HG02610 (cell line): ENCODE measurements at regions not wholly inside any gene's neighbourhood (a gene's known extent, or its start where the extent isn't known, plus 50 kb on each side); places are given as distances from the start of the nearest gene placed in this dataset.
"Not testable (repeated sequence)": the region's sequence is repeated elsewhere in the genome, so short reads cannot be mapped to it uniquely, and the experiment has no call there.

ENCODE experiments used
- ATAC-seq: cut with Tn5 transposase; IDR thresholded peaks from one replicate; pipeline ENCODE4 v1.9.1; 2021; ENCODE audit warnings: mild to moderate bottlenecking, moderate library complexity; ENCODE audit not compliant: unreplicated experiment

DNA sequence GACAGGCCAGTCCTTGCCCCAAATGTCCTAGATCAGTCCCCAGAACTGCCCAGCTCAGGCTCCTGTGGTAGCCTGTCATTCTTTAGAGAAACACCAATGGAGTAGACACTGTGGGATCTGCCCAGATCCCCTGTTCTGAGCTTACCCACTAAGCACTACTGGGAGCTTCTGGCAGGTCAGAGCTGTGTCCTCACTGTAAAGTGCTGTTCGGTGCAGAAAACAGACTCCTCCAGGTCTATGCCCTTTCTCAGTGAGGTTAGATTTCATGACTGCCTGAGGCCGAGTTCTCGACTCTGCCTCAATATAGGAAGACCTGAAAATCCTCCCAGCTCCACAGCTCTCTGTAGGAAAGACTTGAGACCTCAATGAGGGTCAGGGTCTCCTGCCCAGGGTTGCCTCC lies 67.5 kb upstream of the IGLL5 start:
- no peak for ATAC-seq

DNA sequence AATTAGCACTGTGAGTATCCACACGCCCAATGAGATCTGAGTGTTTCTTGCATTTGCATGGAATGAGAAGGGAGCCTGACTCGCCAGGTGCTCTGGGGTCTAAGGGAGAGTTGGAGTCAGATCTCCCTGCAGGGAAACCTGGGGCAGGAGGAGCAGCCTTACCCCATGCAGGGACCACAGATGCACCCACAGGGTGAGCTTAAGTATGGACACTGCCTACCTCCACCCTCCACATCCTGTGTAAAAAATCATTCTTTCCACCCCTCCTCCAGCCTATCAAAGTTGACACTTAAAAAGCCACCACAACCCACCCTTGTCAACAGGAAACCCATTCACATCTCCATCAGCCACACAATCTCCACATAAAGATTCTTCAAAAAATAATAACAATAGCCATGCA lies 67.0 kb upstream of the IGLL5 start:
- no peak for ATAC-seq

DNA sequence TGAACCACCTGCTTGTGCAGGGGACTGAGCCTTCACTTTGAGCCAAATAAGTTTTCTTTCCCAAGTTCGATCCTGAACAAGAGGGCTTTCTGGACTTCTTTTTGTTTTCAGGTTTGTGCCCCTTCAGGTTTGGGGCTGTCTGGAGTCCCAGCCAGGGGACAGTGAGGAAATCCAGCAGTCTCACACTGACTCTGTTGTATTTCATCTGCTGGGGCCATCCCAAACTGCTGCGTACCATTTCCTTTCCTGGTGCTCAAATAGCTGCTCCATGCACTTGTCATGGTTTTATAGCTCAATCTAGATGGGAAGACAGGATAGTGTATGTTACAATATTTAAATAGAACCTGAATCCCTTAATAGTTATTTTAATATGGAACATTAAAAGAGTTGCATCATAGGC lies 66.3 kb upstream of the IGLL5 start:
- no peak for ATAC-seq

DNA sequence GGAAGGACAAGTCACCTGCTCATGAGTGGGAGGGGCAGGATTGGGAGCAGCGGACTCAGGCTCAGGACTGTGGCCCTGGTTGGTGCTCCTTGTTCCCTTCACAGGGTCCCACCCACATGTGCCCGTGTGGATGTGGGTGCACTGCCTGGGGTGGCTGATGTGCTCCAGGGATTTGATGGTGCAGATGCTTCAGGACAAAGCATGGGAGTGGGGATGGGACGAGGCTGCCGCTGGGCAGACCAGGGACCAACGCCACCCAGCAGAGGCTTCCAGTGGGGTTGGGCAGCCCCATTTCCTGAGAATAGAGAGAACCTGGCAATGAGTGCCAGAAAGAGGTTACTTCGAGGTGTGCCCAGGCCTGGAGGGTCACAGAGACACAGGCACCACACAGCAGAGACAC lies 65.5 kb upstream of the IGLL5 start:
- ATAC-seq, result no peak

DNA sequence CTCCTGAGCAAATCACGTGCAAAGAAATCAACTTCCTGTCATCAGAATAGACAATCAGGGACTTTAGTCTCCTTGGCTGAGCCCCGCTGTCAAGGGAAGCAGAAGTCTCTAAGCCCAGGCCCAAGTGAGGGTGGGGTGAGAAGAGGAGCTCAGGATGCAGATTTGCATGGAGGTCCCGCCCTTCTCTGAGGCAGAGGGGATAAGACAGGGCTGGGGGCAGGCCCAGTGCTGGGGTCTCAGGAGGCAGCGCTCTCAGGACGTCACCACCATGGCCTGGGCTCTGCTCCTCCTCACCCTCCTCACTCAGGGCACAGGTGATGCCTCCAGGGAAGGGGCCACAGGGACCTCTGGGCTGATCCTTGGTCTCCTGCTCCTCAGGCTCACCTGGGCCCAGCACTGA lies 65.1 kb upstream of the IGLL5 start:
- not testable (repeated sequence) for ATAC-seq

DNA sequence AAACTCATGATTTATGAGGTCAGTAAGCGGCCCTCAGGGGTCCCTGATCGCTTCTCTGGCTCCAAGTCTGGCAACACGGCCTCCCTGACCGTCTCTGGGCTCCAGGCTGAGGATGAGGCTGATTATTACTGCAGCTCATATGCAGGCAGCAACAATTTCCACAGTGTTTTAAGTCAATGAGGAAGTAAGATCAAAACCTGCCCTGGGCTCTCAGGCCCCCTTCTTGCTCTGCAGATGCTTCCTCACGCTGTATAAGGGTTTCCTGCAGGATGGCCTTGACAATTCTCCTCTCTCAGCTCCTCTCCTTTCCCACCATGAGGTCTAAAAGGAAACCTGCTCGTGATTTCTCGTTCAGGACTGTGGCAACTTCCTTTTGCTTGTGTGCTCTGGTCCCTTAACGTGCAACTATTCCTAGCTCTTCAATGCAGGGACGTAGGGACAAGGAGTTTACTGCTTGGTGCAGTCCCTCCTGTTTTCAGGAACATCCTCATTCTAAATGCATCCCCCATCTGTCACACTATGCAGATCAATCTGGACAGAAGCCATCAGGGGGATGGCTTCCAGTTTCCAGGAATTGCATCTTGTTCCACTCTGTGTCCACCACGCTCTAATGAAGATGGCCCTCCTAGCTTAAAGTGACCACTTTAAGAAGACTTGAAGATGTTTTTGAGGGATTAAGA lies 64.3 kb upstream of the IGLL5 start:
- ATAC-seq, result no peak

DNA sequence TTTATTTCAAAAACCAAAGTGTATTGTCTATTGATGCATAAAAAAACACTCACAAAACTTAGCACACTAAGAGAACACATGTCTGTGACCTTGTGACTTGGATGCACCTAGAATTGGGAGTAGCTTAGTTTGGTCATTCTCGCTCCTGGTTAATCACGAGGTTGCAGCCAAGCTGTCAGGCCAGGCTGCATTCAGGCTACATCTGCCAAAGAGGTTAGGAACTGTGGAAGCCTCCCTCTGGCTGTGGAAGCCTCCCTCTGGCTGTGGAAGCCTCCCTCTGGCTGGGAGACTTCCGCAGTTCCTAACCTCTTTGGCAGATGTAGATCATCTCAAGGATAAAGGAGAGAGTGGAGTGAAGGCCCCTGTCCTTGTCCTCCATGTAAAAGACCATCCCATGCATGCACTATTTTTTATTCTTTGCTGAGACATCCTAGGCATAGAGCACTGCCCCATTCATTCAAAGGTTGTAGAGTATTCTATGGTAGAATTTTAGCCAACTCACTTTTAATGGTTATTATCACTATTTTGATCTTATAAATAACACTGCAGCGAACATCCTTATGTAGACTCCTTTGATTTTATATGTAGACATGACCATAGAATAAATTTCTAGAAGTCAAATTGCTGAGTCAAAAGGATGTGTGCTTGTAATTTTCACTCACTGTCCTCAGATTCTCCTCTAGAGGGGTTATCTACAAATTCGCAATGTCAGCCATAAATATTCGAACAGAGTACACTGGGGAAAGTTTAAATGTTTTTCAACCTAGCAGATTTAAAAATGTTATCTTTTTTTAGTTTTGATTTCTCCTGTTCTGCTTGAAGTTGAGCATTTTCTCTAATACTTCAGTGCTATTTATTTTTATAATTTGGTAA lies 63.0 kb upstream of the IGLL5 start:
- no peak for ATAC-seq

DNA sequence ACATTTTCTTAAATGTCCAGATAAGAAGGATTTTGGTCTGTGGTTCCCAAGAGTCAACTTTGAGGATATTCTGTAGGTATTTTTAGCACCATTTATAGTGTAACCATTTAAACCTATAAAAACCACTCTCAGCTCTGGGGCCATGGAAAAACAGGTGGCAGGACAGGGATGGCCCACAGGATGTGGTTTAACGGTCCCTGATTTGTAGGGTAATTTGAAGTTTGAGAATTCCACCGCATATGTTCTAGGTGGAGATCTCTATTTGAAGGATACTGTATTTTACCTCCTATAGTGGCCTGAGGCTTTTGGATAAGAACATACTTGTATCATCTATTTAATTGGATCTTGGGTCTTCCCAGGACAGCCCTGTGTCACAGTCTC lies 62.4 kb upstream of the IGLL5 start:
- no peak for ATAC-seq

DNA sequence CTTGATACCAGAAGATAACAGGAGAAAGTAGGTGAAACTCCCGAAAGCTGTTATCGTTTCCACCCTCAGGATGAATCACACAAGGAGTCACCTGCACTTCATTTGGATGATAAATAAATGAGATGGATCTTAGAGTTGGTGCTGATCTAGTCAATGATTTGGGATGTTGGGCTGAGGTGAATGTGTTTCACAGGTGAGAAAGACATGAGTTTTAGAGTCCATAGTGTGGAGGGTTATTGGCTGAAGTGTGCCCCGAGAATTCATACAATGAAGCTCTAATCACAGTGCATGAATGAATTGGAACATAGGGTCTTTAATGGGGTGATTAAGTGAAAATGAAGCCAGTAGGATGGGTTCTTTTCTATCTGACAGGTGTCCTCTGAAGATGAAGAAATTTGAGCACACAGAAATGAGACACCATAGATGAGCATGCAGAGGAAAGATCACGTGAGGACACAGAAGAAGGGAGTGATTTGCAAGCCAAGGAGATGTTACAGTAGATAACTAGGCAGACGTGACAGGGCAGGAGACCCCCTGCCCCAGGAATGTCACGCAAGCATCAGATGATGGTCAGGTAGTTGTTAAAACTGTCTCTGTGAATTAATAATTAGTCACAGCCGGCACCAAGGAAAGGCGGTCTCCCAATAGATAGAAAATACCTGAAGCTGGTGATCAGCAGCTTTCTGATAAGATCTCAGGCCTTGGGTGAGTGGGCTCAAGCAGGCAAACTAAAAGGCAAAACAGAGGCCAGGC lies 60.3 kb upstream of the IGLL5 start:
- no peak for ATAC-seq

DNA sequence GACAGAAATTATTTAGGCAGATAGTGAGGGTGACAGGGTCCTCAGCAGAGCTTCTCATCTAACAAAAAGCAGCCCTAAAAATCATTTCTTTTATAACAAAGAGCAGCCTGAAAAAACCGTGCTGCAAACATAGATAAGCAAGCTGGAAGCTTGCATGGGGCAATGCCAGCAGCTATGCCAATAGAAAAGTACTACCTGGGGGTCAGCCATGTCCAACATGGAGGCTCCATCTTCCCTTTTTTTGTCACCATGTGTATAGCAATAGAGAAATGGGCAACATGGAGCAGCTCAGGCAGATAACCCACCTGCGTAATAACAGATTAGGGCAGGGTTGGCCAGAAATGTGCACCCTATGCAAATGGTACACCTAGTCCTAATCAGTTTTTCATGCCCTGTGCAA lies 57.4 kb upstream of the IGLL5 start:
- ATAC-seq, result no peak

DNA sequence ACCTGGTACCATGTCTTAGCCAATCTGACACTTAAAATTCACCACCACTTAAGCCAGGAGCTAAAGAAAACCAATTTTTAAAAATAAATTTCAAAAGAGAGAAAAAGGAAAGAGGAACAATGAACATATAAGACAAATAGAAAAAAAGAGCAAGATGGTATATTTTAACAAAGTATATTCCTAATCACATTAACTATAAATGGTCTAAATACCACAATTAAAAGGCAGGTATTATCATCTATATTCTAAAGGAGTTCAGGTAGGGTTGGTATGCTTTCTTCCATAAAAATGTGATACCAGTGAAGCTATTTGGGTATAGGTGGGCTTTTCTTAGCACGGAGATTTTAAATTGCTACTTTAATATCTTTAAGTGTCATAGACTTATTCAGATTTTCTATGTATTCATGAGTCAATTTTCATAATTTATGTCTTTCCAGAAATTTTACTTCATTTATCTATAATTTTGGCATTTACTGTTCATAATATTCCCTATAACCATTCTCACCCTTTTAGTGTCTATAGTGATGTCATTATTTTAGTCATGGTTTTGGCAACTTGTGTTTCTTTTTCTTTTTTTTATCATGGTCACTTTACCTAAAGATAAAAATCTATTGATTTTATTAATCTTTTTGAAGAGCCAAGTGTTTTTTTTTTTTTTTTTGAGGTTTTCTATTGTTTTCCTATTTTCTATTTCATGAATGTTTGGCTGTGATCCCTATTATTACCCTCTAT lies 56.5 kb upstream of the IGLL5 start:
- ATAC-seq, result no peak

DNA sequence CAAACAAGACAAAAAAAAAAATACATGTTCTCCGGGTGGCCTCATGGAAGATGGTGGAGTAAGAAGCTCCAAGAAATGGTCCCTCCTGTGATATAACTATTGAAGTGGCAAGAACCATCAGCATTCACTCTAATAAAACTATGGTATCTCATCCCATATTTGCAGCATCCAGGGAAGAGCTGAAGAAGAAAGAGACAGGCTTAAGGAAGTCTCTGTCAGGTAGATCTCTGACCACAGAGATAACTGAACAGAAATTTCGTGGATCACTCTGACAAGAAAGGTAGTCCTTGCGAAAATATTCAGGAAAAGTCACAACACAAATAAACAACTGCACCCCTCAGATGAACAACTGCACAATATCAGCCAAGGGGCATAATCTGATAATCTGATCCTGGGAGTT lies 54.6 kb upstream of the IGLL5 start:
- no peak for ATAC-seq

DNA sequence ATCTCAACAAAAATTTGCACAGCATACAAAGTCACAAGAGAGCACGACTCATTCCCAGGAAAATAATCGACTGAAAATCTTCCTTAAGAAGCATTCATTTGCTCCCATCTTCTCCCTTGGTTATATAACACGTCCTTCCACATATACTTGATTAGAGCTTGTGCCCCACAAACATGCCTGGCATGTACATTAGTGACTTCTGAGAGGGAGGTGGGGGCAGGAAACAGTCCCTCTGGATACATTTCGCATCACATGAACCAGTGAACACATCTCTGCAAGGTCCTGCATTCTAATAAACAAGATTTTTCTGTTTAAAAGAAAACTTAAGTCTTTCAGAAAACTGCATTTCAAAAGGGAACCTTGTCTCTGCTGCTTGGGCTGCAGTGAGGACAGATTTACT lies 54.1 kb upstream of the IGLL5 start:
- no peak for ATAC-seq

DNA sequence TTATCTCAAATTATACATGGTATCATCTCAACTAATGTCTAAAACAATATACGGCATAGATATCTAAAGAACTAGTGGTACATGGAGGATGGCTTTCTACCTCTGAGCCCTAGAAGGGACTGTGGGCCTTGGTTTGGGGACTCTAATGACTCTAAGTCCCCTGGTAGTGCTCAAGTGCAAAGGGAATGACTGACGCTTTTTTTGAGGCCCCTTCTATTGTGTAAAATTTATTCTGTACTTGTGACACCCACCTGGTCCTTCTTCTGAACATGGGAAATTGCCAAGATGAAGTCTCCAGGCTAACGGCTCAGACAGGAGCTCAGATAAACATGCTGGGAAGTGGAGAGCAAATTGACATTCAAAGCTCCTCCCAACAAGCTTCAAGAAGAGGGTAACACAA lies 53.4 kb upstream of the IGLL5 start:
- ATAC-seq, result no peak

DNA sequence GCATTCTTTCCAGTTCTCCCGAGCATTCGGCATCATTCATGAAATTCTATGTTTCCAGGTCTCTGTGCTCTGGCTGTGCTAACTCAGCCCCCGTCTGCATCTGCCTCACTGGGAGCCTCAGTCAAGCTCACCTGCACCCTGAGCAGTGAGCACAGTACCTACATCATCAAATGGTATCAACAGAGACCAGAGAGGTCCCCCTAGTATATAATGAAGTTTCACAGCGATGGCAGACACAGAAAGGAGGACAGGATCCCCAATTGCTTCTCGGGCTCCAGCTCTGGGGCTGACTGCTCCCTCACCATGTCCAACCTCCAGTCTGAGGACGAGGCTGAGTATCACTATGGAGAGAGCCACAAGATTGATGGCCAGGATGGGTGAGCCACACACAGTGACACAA lies 52.8 kb upstream of the IGLL5 start:
- no peak for ATAC-seq

DNA sequence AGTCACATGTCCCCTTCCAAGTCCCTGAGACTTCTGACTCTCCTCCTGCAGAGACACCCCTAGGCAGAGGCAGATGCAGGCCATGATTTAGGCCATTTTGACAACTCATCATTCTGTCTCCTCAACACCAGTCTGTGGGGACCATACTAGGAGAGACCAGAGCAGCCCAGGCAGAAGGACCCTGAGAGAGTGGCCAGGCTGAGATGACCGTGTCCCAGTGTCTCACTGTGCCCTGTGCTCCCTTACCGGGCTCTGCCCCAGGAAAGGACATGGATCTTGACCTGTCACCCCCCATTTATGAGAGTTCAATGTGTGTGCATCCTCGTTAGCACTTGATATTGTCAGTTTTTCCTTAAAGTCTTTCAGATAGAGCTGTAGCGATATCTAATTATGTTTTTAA lies 52.4 kb upstream of the IGLL5 start:
- no peak for ATAC-seq

DNA sequence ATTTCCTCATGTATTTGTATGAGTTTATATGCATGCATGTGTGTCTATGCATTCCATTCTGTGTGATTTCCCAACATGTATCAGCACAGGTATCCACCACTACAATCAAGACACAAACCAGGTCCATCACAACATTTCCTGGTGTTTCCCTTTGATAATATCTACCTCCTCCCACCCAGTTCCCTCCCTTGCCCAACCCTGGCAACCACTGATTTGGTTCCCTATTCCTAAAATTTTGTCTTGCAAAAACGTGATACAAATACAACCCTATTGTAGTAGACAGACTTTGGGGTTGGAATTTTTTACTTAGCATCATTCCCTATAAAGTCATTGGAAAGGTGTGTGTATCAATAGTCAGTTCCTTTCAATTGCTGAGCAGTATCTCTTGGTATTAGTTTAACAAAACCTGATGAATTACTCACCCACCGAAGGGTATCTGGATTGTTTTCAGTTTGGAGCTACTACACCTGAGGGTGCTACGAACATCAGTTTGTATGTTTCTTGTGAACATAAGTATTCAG lies 51.8 kb upstream of the IGLL5 start:
- no peak for ATAC-seq

DNA sequence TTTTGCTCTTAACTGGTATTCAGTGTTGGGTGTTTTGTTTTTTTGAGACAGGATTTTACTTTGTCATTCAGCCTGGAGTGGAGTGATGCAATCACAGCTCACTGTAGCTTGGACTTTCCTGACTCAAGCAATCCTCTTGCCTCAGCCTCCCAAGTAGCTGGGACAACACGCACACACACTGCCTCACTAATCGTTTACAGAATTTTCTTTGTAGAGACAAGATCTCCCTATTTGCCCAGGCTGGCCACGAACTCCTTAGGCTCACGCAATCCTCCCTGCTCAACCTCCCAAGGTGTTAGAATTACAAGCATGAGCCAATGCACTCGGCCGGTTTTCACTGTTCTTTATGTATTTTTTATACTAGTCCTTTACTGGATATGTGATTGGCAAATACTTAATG lies 51.0 kb upstream of the IGLL5 start:
- no peak for ATAC-seq
